NCI-H2227 (cell line): ENCODE measurements at regions not wholly inside any gene's neighbourhood (a gene's known extent, or its start where the extent isn't known, plus 50 kb on each side); places are given as distances from the start of the nearest gene placed in this dataset.

Source experiments
- DNase-seq: peaks from one replicate; lab custom pipeline; 2025; ENCODE audit not compliant: unreplicated experiment; lab: John Stamatoyannopoulos, UW

GRCh38 chr12:108066583-108067577 lies 62.2 kb upstream of the WSCD2 start:
- DNase-seq: no peak

DNA sequence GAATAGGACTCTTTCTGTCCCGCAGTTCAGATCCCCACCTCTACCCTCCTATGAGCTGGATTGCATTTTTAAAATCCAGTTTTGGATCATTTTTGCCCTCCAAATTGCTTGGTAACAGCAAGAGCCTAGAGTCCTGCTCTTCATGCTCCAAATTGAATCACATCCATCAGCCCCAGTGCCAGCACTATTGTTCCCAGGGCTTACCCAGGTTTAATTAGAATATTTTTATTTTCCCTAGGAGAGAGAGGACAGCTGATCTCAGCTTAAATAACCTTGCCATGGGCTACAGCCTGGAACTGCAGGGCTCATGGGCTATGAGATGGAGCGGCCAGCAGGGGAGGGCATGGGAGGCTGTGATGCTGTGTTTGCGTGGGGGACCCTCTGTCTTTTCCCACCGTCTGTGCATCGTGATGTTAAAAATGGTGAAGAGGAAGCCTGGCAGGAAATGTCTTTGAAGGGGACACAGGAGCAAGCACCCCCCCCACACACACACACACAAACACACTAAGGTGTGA lies 59.4 kb upstream of the WSCD2 start:
- DNase-seq: no peak

GRCh38 chr12:108075561-108075960 lies 53.5 kb upstream of the WSCD2 start:
- no peak for DNase-seq

DNA sequence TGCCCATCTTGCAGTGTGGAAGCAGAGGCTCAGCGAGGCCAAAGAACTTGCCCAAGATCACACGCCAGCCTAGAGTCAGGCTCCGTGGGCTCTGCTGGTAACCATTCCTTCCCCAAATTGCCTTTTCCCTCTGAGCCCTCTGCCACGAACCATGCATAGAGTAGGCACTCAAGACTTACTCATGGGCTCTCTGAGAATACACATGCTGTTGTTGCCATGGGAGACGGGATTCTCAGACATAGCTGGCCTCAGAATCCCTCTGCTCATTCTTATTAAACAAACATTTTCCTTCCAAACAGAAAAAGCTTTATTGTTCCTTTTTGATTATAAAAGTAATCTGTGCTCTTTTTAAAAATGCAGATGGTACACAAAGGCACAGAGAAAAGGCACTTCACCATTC lies 52.5 kb upstream of the WSCD2 start:
- DNase-seq: peak; percentile 11

GRCh38 chr12:108078428-108078827 lies 50.7 kb upstream of the WSCD2 start:
- DNase-seq: no peak
